Activated CD8-positive, alpha-beta T cell treated with anti-CD3 and anti-CD28 coated beads for 36 hours (primary cell): ENCODE measurements at regions not wholly inside any gene's neighbourhood (a gene's known extent, or its start where the extent isn't known, plus 50 kb on each side); places are given as distances from the start of the nearest gene placed in this dataset.

Experiments used
- ATAC-seq: fragments of 200-7000 bp; cut with Tn5 transposase; one replicate; pipeline ENCODE4 v1.10.0; 2021; ENCODE audit warnings: mild to moderate bottlenecking, moderate library complexity
- CTCF ChIA-PET: fragments of 350-600 bp; sonication (Branson Sonifier 250); formaldehyde crosslinking; loops from one replicate; lab custom pipeline; 2021; ENCODE audit warnings: antibody characterized with exemption; lab: Charles Lee
- POLR2A ChIA-PET: fragments of 350-600 bp; sonication (Branson Sonifier 250); formaldehyde crosslinking; loops from one replicate; lab custom pipeline; 2021; ENCODE audit warnings: antibody characterized with exemption; lab: Charles Lee
- DNase-seq: peaks from one replicate; pipeline ENCODE4 v3.0.0-alpha.2; 2020
- H3K27ac Mint-ChIP-seq: one replicate; pipeline ENCODE4 v1.8.0; 2021; ENCODE audit warnings: mild to moderate bottlenecking, mixed read lengths
- H3K27me3 Mint-ChIP-seq: one replicate; pipeline ENCODE4 v1.8.0; 2021; ENCODE audit warnings: mixed read lengths
- H3K36me3 Mint-ChIP-seq: one replicate; pipeline ENCODE4 v1.8.0; 2021; ENCODE audit warnings: low read depth, mixed read lengths
- H3K4me1 Mint-ChIP-seq: one replicate; pipeline ENCODE4 v1.8.0; 2021; ENCODE audit warnings: low read depth, mixed read lengths
- H3K4me3 Mint-ChIP-seq: one replicate; pipeline ENCODE4 v1.8.0; 2021; ENCODE audit warnings: mild to moderate bottlenecking, moderate library complexity, mixed read lengths
- H3K9me3 Mint-ChIP-seq: one replicate; pipeline ENCODE4 v1.8.0; 2021; ENCODE audit warnings: mixed read lengths
- intact Hi-C: fragments of 100-400 bp; cut with micrococcal nuclease; formaldehyde crosslinking; loops from one replicate; pipeline ENCODE4 v1.10.0; 2022
- TF ChIP-seq, protein P1 (sequence below): fragments of 200-600 bp; IDR thresholded peaks from one replicate; pipeline ENCODE4 v1.8.0; 2022; ENCODE audit warnings: antibody characterized with exemption, mild to moderate bottlenecking

DNA sequence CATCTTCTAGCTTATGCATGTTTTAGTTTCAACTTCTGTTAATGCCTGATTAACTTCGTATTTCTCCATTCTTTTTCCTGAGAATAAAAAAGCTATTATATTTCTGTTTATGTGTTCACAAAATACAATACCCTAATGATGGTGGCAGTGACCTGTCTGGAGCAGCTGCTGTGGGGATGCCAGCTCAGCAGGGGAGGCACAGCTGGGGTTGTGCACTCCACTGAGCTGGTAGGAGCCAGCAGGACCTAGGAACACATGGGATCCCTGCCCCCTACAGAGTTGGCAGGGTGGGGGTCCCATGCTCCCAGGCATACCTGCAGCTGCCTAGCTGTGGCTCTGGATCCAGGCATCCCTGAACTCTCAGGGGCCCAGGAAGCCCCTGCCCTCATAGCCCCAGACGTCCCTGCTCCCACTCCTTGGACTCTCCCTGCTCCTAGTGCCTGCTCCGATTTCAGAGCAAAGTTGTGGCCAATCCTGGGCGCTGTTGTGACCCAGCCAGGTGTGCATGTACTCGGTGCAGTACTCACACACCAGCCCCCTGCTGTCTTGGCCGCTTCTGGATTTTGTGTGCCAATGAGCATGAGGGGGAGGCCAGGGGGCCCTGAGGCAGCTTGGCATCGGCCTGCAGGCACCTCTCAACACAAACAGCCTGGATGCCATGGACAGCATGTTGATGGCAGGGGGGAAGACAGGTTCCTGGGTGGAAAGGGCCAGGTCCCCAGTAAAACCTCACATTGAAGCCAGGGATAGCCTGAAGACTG is 546.0 kb downstream of the ZNF804A start:
- ChIA-PET CTCF (no interaction called here), POLR2A (no interaction called here)
- no peak for DNase-seq
- TF ChIP-seq, protein P1, sequence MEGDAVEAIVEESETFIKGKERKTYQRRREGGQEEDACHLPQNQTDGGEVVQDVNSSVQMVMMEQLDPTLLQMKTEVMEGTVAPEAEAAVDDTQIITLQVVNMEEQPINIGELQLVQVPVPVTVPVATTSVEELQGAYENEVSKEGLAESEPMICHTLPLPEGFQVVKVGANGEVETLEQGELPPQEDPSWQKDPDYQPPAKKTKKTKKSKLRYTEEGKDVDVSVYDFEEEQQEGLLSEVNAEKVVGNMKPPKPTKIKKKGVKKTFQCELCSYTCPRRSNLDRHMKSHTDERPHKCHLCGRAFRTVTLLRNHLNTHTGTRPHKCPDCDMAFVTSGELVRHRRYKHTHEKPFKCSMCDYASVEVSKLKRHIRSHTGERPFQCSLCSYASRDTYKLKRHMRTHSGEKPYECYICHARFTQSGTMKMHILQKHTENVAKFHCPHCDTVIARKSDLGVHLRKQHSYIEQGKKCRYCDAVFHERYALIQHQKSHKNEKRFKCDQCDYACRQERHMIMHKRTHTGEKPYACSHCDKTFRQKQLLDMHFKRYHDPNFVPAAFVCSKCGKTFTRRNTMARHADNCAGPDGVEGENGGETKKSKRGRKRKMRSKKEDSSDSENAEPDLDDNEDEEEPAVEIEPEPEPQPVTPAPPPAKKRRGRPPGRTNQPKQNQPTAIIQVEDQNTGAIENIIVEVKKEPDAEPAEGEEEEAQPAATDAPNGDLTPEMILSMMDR = no peak
- no peaks in the 10 kb centered on the region for H3K9me3 Mint-ChIP-seq
- H3K4me1 Mint-ChIP-seq = no peaks in the 10 kb centered on the region
- ATAC-seq = no peak
- no peak overlapping the region for H3K4me3 Mint-ChIP-seq
- no peak overlapping the region for H3K27ac Mint-ChIP-seq
- intact Hi-C loops = no loop called here
- H3K36me3 Mint-ChIP-seq = no peaks in the 10 kb centered on the region
- no peaks in the 10 kb centered on the region for H3K27me3 Mint-ChIP-seq

DNA sequence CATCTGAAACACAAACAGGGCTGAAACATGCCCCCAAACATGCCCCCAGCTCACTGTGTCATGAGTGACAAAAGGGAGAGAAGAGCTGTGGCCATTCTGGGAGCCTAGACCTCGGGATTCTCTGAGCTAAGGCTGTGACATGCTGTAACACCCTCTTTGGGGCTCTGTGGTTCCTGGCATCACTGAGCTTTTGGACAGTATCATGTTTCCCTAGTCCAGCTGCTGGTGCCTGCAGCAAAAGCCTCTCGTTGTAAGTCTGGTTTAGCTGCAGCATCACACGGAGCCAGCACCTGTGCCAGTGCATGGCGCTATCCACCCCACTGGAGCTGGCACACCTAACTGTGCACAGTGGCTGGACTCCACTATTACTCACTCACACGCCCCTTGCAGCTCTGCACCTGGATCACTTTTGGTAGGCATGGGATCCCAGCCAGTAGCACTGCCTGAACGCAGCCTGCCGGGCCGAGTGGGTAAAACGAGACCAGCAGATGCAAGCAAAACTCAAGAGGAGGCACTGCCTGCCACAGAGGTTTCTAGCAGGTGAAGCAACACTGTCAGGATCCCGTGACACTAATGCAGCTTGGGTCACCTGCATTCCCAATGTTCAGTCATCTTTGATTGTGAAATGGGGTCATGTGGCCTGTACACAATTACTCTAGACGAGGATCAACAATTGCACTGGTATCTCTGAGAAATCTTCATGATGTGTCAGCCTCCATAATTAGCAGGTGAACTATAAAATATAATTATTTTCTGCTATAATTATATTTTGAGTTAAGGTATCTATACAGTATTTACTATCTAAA is 547.2 kb downstream of the ZNF804A start:
- no peaks in the 10 kb centered on the region for H3K27me3 Mint-ChIP-seq
- H3K9me3 Mint-ChIP-seq = no peaks in the 10 kb centered on the region
- H3K4me1 Mint-ChIP-seq = no peaks in the 10 kb centered on the region
- no peaks in the 10 kb centered on the region for H3K36me3 Mint-ChIP-seq
- CTCF ChIA-PET = no interaction called here
- no peak overlapping the region for H3K4me3 Mint-ChIP-seq
- H3K27ac Mint-ChIP-seq = no peak overlapping the region
- POLR2A ChIA-PET = no interaction called here
- intact Hi-C loops = no loop called here
- DNase-seq (no peak), ATAC-seq (no peak)
- TF ChIP-seq, protein P1 = no peak

DNA sequence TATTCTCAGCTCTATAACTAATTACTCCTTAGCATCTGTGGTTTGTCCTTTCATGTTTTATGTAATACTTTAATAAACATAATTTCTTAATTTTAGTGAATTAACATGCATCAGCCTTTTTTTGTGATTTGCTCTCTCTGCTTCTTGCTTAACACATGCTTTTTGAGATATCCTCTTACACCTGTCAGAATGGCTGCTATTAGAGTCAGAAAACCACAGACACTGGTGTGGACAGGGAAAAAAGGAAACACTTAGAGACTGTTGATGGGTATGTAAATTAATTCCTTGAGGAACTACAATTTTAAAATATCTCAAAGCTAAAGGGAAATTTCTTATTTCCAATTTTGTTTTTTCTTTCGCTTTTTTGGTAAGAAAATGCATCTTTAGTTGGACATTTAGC is 549.0 kb downstream of the ZNF804A start:
- ChIA-PET POLR2A (no interaction called here), CTCF (no interaction called here)
- TF ChIP-seq, protein P1 = no peak
- DNase-seq (no peak), ATAC-seq (no peak)
- Mint-ChIP-seq H3K27me3 (no peaks in the 10 kb centered on the region), H3K36me3 (no peaks in the 10 kb centered on the region), H3K9me3 (no peaks in the 10 kb centered on the region), H3K27ac (no peak overlapping the region), H3K4me1 (no peaks in the 10 kb centered on the region), H3K4me3 (no peak overlapping the region)
- intact Hi-C loops = no loop called here

DNA sequence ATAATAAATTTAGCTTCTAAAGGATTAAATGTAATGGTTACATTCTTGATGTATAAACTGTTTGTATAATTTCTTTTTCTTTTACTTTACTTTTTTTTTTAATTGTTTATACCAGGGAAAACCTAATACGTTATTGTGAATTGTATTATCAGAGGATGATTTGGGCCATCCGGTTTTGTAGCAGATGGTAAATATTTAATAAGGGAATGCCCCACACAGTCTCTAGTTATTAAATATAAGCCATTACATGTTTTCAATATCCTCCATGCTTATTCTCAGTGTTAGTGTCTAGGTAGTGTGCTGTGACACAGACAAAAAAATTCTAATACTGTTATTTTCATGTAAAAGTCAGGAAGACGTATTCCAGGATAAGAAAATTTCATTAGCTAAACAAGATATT is 553.9 kb downstream of the ZNF804A start:
- ChIA-PET POLR2A (no interaction called here), CTCF (no interaction called here)
- no peaks in the 10 kb centered on the region for H3K27me3 Mint-ChIP-seq
- DNase-seq (no peak), ATAC-seq (no peak)
- TF ChIP-seq, protein P1 = no peak
- H3K9me3 Mint-ChIP-seq = no peaks in the 10 kb centered on the region
- intact Hi-C loops = no loop called here
- H3K4me1 Mint-ChIP-seq = no peaks in the 10 kb centered on the region
- no peaks in the 10 kb centered on the region for H3K36me3 Mint-ChIP-seq
- H3K27ac Mint-ChIP-seq = no peak overlapping the region
- H3K4me3 Mint-ChIP-seq = no peak overlapping the region

DNA sequence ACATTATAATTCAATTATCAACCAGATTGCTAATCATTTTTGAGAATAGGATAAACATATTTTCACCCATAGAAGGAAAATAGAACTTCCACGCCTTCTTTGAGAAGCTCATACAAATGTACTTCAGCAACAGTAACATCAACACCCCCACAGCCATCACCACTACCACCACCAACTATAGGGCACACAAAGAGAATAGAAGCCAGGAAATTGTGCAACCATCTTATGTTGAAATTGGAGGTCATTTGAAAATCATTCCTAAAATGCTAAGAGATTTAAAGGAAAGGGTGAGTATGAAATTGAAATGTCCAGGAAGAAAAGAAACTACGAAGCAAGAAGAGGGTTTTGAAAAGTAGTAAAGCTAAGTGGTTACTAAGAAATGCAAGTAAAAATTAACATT is 563.4 kb downstream of the ZNF804A start:
- peaks cover 3% of the 10 kb centered on the region for H3K9me3 Mint-ChIP-seq

More for the DNA sequence above, 563.4 kb downstream of the ZNF804A start:
- no peak overlapping the region for H3K4me3 Mint-ChIP-seq
- ChIA-PET CTCF (no interaction called here), POLR2A (no interaction called here)
- H3K36me3 Mint-ChIP-seq = no peaks in the 10 kb centered on the region
- DNase-seq = no peak
- intact Hi-C loops = no loop called here
- TF ChIP-seq, protein P1 = no peak
- H3K27ac Mint-ChIP-seq = no peak overlapping the region
- ATAC-seq = no peak
- H3K27me3 Mint-ChIP-seq = no peaks in the 10 kb centered on the region
- no peaks in the 10 kb centered on the region for H3K4me1 Mint-ChIP-seq
